Mesenteric fat pad (tissue), 1 donor: ENCODE measurements at regions not wholly inside any gene's neighbourhood (a gene's known extent, or its start where the extent isn't known, plus 50 kb on each side); places are given as distances from the start of the nearest gene placed in this dataset.
"Not testable (repeated sequence)": the region's sequence is repeated elsewhere in the genome, so short reads cannot be mapped to it uniquely, and the experiment has no call there.

ENCODE experiments used
- DNase-seq: peaks from one replicate; pipeline ENCODE4 v3.0.0-alpha.2; 2020; ENCODE audit warnings: low spot score
- donor health status: DM: yes; HTN: yes; CAD: no.

- DNase-seq, result no peak
Measured at GRCh38 chr5:106085556-106085955, 1585.2 kb downstream of the EFNA5 start.

GRCh38 chr5:106085136-106085535 lies 1585.6 kb downstream of the EFNA5 start:
- no peak for DNase-seq

DNA sequence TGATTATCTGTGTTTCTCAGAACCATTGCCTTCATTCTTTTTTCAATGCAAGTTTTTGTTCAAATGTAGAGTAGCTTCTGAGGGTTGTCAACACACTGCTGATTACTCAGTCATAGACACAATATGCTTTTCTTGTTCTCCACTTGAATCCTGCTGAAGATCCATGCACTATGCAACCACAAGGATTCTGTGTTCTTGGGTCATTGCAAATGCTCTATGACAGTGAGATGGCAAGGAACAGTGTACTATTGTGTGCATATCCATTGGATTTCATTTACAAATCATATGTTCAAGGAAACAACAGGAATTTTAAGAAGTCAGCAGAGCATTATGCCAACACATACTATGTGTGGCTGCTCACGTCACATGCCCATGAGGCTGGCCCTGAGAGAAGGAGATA lies 1590.2 kb downstream of the EFNA5 start:
- no peak for DNase-seq

- DNase-seq, result no peak
Measured at GRCh38 chr5:106076655-106077054, 1594.1 kb downstream of the EFNA5 start.

DNA sequence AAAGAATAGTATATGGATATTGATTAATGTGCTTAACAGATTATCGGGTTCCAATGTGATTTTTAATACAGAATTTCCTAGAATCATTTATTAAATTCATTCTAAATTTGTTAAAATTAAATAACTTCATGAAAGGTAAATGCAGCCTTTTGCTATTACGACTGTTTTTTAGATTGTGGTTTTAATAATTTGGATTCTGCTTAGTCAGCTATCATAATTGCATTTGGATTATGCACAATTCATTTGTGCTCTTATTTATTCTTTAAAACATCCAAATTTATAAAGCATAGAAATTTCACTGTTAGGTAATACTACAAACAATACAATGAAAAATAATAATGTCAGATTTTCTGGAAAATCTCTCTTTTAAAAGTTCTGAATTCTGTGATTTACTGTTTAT lies 1598.5 kb downstream of the EFNA5 start:
- no peak for DNase-seq

GRCh38 chr5:106047341-106047740 lies 1623.4 kb downstream of the EFNA5 start:
- DNase-seq, result no peak

DNA sequence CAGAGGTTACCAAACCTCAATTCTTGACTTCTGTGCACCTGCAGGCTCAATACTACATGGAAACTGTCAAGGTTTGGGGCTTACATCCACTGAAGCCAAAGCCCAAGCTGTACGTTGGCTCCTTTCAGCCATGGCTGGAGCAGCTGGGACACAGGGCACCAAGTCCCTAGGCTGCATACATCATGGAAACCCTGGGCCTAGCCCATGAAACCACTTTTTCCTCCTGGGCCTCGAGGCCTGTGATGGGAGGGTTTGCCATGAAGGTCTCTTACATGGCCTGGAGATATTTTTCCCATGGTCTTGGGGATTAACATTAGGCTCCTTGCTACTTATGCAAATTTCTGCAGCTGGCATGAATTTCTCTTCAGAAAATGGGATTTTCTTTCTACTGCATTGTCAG lies 1638.7 kb downstream of the EFNA5 start:
- not testable (repeated sequence) for DNase-seq

- DNase-seq, result no peak
Measured at GRCh38 chr5:106028314-106028713, 1642.4 kb downstream of the EFNA5 start.

GRCh38 chr5:106020894-106021293 lies 1649.8 kb downstream of the EFNA5 start:
- DNase-seq, result no peak

DNA sequence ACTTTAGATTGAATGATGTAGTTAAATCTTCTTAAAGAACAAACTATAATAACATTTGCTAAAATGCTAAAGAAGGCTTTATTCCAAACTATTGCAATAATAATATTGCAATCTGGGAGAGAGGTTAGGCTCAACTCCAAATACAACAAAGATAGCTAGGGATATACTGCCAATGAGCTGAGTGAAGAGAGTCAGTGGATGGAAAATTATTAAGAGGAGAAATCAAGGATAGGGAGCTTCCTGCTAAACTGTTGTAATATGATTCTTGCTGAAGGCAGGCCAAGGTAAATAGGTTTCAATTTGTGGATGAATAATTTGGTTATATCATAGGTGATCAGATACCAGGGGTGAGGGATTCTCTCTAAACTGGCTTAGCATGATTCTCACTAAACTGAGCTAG lies 1651.5 kb downstream of the EFNA5 start:
- DNase-seq, result no peak

DNA sequence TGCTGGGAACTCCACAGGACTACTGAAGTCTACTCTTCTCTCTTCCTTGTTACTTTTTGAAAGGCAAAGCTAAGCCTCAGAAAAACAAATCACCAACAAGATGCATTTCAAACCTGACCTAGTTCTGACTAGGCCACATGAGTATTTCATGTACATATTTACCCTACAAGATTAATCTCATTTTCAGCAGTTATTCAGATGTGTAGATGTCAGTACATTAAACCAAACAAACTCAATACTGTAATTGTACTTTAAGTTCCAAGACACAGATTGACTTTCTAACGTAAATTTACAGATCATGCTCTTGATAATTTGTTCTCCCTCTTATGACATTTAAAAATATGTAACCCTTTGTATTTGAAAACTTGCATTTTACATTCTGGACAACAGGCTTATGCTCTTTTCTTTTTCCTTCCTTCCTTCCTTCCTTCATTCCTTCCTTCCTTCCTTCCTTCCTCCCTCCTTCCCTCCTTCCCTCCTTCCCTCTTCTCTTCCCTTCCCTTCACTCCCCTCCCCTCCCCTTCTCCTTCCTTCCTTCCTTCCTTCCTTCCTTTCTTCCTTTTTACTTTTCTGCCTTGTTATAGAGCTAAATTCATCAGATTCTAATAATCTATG lies 1653.4 kb downstream of the EFNA5 start:
- DNase-seq, result no peak

GRCh38 chr5:106014262-106014661 lies 1656.5 kb downstream of the EFNA5 start:
- no peak for DNase-seq

DNA sequence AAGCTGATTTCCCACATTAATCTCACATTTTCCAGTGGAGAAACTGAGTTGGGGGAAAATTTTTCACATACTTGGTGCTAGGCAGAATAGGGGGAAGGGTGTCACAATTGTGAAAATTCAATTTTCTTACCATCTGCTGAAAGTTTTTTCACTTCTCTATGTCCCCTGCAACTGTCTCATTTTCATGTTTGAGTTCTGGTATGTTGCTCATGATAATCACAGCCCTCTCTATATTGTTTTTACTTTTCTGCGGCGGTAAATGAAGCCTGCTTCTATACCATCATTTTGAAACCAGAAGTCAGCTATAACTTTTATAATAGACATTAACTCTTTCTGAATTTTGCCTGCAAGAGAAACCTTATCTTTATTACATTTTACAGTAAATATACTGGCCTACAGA lies 1664.5 kb downstream of the EFNA5 start:
- DNase-seq, result no peak

- not testable (repeated sequence) for DNase-seq
Measured at GRCh38 chr5:105998991-105999390, 1671.7 kb downstream of the EFNA5 start.

GRCh38 chr5:105993027-105993426 lies 1677.7 kb downstream of the EFNA5 start:
- no peak for DNase-seq

DNA sequence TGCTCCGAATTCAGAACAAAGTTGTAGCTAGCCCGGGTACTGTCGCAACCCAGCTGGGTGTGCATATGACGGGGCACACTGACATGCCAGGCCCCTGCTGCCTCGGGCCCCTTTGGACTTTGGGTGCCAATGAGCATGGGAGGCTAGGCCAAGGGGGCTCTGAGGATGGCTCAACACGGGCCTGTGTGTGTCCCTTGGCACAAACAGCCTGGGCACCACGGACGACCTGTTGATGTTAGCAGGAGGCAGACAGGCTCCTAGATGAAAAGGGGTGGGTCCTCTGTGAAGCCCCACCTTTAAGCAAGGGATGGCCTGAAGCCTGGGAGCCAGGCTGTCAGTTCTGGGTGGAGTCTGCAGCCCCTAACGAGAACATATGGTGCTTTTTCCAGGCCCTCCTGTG lies 1688.2 kb downstream of the EFNA5 start:
- no peak for DNase-seq

DNA sequence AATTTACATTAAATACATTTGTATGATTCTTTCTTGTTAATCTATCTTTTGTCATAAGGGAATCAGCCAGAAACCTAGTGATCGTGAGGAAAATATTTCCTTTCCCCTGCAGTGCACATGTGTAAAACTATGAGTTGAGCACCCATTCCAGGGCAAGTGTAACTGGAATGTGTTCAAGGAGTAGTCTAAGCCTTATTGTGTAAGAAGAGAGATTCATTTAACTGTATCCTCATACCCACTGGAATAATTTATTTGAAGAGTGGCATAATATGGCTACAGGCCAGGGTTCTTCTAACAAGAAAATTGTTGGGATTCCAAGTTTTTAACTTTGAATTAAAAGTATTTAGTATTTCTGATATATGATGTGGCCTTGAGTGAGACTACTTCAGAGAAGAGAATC lies 1692.7 kb downstream of the EFNA5 start:
- no peak for DNase-seq

GRCh38 chr5:105977163-105977562 lies 1693.6 kb downstream of the EFNA5 start:
- no peak for DNase-seq

DNA sequence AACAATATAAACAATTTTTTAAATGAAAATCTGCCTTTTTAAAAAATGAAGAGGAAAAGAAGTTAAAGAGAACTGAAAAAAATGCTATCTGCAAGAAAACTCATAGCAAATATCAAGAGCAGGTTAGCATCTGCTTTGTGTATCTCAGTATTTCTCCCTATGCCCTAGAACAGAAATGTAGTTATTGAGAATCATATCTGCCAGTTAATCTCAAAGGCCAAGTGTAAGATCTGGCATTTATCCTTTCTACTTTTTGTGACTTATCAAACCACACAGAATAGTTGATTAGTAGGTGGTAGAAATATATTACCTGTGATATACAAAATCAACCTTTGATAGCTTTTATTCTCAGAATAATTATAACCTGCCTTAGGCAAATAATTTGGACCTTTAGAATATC lies 1699.8 kb downstream of the EFNA5 start:
- no peak for DNase-seq

DNA sequence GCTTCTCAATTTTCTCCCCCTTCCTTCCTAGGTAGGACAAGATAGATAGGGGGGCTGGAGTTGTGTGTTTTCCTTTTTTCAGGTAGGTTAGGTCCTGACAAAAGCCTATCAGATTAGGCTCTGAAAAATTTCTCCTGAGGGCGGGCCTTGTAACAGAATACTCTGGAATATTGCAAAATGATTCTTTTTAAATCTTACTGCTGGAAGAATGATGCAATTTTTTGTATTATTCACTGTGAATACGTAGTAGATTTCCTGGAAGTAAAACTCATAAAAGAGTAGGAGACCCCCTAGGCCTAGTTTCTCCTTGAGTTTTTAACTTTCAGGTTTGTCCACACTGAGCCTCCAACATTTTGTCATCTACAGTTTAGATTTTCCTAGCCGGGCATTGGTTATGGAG lies 1701.8 kb downstream of the EFNA5 start:
- DNase-seq, result no peak

DNA sequence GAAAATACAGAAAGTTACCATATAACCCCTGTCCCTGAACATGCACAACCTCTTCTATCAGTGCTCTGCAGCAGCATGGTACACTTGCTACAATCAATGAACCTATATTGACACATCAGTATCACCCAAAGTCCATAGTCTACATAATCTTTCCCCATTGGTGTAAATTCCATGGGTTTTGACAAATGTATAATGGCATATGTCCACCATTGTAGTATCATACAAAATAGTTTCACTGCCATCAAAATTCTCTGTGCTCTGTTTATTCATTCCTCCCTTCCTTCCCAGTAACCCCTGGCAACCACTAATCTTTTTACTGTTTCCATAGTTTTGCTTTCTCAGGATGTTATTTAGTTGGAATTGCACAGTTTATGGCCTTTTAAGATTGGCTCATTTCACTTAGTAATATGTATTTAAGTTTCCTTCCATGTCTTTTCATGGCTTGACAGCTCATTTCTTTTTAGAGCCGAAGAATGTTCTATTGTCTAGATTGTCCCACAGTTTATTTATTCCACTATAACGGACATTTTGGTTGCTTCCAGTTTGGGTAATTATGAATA lies 1707.0 kb downstream of the EFNA5 start:
- no peak for DNase-seq

DNA sequence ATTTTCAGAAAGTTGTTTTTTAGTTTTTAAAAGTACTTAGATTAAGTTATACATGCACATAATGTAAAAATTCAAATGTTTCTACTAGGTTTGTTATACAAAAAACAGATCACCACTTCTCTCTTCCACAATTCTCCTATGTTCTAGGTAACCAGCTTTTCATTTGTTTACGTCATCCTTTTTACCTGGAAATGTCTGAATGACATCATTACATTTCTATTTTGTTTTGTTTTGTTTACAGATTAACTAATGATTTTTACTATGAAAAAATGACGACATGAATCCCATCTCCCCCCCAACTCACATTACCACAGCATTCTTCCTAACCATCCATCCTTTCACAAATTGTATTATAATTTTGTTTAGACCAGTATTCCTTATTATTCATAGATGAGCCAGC lies 1709.2 kb downstream of the EFNA5 start:
- no peak for DNase-seq

DNA sequence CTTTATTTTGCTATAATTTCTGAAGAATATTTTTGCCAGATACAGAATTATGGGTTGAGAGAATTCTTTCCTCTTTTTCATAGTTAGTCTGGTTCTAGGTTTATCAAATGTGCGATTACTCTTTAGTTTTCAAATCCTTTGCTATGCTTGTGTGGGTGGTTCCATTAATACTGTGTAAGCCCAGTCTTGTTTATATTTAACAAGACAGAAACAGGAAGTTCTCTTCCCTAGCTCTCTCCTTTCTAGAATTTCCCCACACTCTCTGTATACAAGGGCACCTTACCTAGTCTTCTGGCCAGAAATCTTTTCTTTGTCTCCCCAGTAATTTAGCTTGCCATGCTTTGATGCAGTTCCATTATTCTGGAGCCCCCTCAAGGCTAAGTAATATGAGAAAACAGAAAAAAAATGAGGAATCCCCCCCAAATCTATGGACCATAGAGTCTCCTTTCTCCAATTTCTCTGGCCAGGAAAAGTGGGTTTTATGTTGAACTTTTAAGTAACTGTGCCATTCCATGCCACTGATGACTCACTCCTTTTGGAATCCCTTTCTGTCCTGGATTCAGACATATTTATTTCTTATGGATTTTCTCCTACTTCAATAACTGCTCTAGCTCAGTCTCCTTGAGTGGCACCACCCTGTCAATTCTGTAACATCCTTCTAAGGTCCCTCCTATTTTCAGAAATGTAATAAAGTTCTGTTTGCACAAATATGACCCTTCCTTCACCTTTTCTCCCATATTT lies 1714.1 kb downstream of the EFNA5 start:
- no peak for DNase-seq
